IMR-90 (cell line): ENCODE measurements at regions not wholly inside any gene's neighbourhood (a gene's known extent, or its start where the extent isn't known, plus 50 kb on each side); places are given as distances from the start of the nearest gene placed in this dataset.

Experiments used
- ATAC-seq: fragments of 200-7000 bp; cut with Tn5 transposase; 2 replicates; pipeline ENCODE4 v1.9.1; 2020; ENCODE audit warnings: low read depth, mild to moderate bottlenecking, moderate library complexity
- BruUV-seq: library from RNA; stranded (reverse); fragments of 400-500 nt; replicated peaks from 2 replicates; lab custom pipeline; 2021; lab: Mats Ljungman, UMichigan
- CTCF ChIA-PET: fragments of 300-600 bp; formaldehyde crosslinking; extraction: SDS; loops from one replicate; lab custom pipeline; 2021; ENCODE audit warnings: antibody characterized with exemption; lab: Yijun Ruan, JAX
- POLR2A ChIA-PET: fragments of 300-600 bp; sonication (Branson Sonifier 250); formaldehyde crosslinking; loops from one replicate; lab custom pipeline; 2022; ENCODE audit warnings: antibody characterized with exemption; ENCODE audit not compliant: unreplicated experiment; lab: Charles Lee
- DNase-seq: peaks from one replicate; pipeline ENCODE4 v3.0.0; 2013
- H2AFZ ChIP-seq: replicated peaks from 2 replicates; pipeline ENCODE3; 2013; ENCODE audit warnings: low read length, mild to moderate bottlenecking; ENCODE audit not compliant: poor library complexity
- H2AK5ac ChIP-seq: 2 replicates; pipeline ENCODE4 v1.6.1; 2013; ENCODE audit warnings: low read depth, low read length, inconsistent platforms
- H2AK9ac ChIP-seq: replicated peaks from 2 replicates; pipeline ENCODE3; 2013; ENCODE audit warnings: mild to moderate bottlenecking, low read depth, low read length, moderate library complexity; ENCODE audit not compliant: poor library complexity
- H2BK120ac ChIP-seq: 2 replicates; pipeline ENCODE4 v1.6.1; 2013; ENCODE audit warnings: low read depth, low read length, inconsistent platforms
- H2BK15ac ChIP-seq: 3 replicates; pipeline ENCODE4 v1.6.1; 2013; ENCODE audit warnings: low read depth, low read length, inconsistent platforms
- H2BK20ac ChIP-seq: 2 replicates; pipeline ENCODE4 v1.6.1; 2013; ENCODE audit warnings: low read depth, mild to moderate bottlenecking, inconsistent platforms, low read length, moderate library complexity
- H2BK5ac ChIP-seq: 2 replicates; pipeline ENCODE4 v1.6.1; 2013; ENCODE audit warnings: mild to moderate bottlenecking, low read depth, low read length, inconsistent platforms; ENCODE audit not compliant: poor library complexity, severe bottlenecking
- H3K14ac ChIP-seq: replicated peaks from 2 replicates; pipeline ENCODE4 v1.6.1; 2013; ENCODE audit warnings: low read depth, low read length, inconsistent platforms
- H3K18ac ChIP-seq: 2 replicates; pipeline ENCODE4 v1.6.1; 2013; ENCODE audit warnings: low read depth, low read length, control low read depth
- H3K23ac ChIP-seq: 2 replicates; pipeline ENCODE4 v1.6.1; 2013; ENCODE audit warnings: low read depth, low read length, inconsistent platforms
- H3K27ac ChIP-seq: 2 replicates; pipeline ENCODE4 v1.5.1; 2013; ENCODE audit warnings: mild to moderate bottlenecking, control low read depth, low read length; ENCODE audit not compliant: insufficient read depth
- H3K27me3 ChIP-seq: 2 replicates; pipeline ENCODE4 v1.6.1; 2013; ENCODE audit warnings: low read length; ENCODE audit not compliant: control insufficient read depth, insufficient read depth
- H3K36me3 ChIP-seq: 2 replicates; pipeline ENCODE4 v1.6.1; 2013; ENCODE audit warnings: low read length, mixed read lengths; ENCODE audit not compliant: control insufficient read depth, insufficient read depth
- H3K4ac ChIP-seq: 2 replicates; pipeline ENCODE4 v1.6.1; 2013; ENCODE audit warnings: low read depth, low read length, inconsistent platforms
- H3K4me1 ChIP-seq: 2 replicates; pipeline ENCODE4 v1.6.1; 2013; ENCODE audit warnings: low read length, mixed read lengths; ENCODE audit not compliant: control insufficient read depth, insufficient read depth
- H3K4me2 ChIP-seq: 2 replicates; pipeline ENCODE4 v1.6.1; 2013; ENCODE audit warnings: low read depth, mild to moderate bottlenecking, control low read depth, low read length, moderate library complexity
- H3K4me3 ChIP-seq: 2 replicates; pipeline ENCODE4 v1.5.1; 2013; ENCODE audit warnings: low read depth, mild to moderate bottlenecking, control low read depth, low read length, moderate library complexity; ENCODE audit not compliant: insufficient read depth
- H3K56ac ChIP-seq: 2 replicates; pipeline ENCODE4 v1.6.1; 2013; ENCODE audit warnings: low read length, inconsistent platforms; ENCODE audit not compliant: insufficient read depth; ENCODE audit errors: extremely low read depth
- H3K79me1 ChIP-seq, 2 experiments: 2 replicates each; pipeline ENCODE4 v1.6.1; 2013; ENCODE audit warnings: low read length in 2 of 2, inconsistent platforms in 1 of 2, low read depth in 1 of 2
- H3K9ac ChIP-seq: 2 replicates; pipeline ENCODE4 v1.6.1; 2013; ENCODE audit warnings: low read depth, low read length, control low read depth
- H3K9me1 ChIP-seq: 2 replicates; pipeline ENCODE4 v1.6.1; 2013; ENCODE audit warnings: low read length, inconsistent platforms; ENCODE audit not compliant: insufficient read depth
- H3K9me3 ChIP-seq: 2 replicates; pipeline ENCODE4 v1.6.1; 2013; ENCODE audit warnings: low read length; ENCODE audit not compliant: control insufficient read depth, insufficient read depth
- H4K20me1 ChIP-seq: 2 replicates; pipeline ENCODE4 v1.6.1; 2013; ENCODE audit warnings: low read length, inconsistent platforms; ENCODE audit not compliant: insufficient read depth
- H4K5ac ChIP-seq: 2 replicates; pipeline ENCODE4 v1.6.1; 2013; ENCODE audit warnings: mild to moderate bottlenecking, low read depth, low read length, control low read depth
- H4K8ac ChIP-seq, 2 experiments: 2 replicates each; pipeline ENCODE4 v1.6.1; 2013; ENCODE audit warnings: low read depth in 2 of 2, low read length in 2 of 2, control low read depth in 1 of 2, inconsistent platforms in 1 of 2
- H4K91ac ChIP-seq: 2 replicates; pipeline ENCODE4 v1.6.1; 2013; ENCODE audit warnings: low read depth, low read length, inconsistent platforms; ENCODE audit not compliant: insufficient read depth
- CEBPB ChIP-seq: IDR thresholded peaks from 2 replicates; pipeline ENCODE4 v1.6.1; 2012; ENCODE audit warnings: low read depth, low read length, improper control_type of control experiment
- MAZ ChIP-seq: IDR thresholded peaks from 2 replicates; pipeline ENCODE4 v1.6.1; 2012; ENCODE audit warnings: low read depth, mild to moderate bottlenecking, low read length, improper control_type of control experiment, moderate library complexity, borderline replicate concordance
- NFE2L2 ChIP-seq: fragments of 150-350 bp; IDR thresholded peaks from 2 replicates; pipeline ENCODE4 v1.6.1; 2016; ENCODE audit warnings: low read depth, mild to moderate bottlenecking, low read length
- POLR2A ChIP-seq: IDR thresholded peaks from 2 replicates; pipeline ENCODE4 v1.6.1; 2012; ENCODE audit warnings: mild to moderate bottlenecking, low read depth, low read length
- RAD21 ChIP-seq: IDR thresholded peaks from 2 replicates; pipeline ENCODE4 v1.6.1; 2012; ENCODE audit warnings: low read length, improper control_type of control experiment
- RFX5 ChIP-seq: IDR thresholded peaks from 2 replicates; pipeline ENCODE4 v1.8.0; 2012; ENCODE audit warnings: low read depth, mild to moderate bottlenecking, low read length, moderate library complexity
- WGBS, 2 experiments: methylation state at CpG; one replicate each; pipeline versions ENCODE4 v1.1.5 to v1.1.7; 2013; ENCODE audit warnings: missing lambda C conversion rate in 2 of 2; ENCODE audit not compliant: insufficient read length in 1 of 2; ENCODE audit errors: extremely low coverage in 2 of 2; 5-methylcytosine and 5-hydroxymethylcytosine counted together
- dilution Hi-C: fragments of 300-500 bp; cut with HindIII; formaldehyde crosslinking; loops from one replicate; pipeline ENCODE4 v1.14.3; 2018; ENCODE audit warnings: low sequenced_read_pairs; ENCODE audit not compliant: unreplicated experiment
- in situ Hi-C: fragments of 300-500 bp; cut with MboI; formaldehyde crosslinking; loops from 3 replicates; pipeline ENCODE4 v1.14.3; 2019; ENCODE audit warnings: low sequenced_read_pairs, inconsistent platforms, mixed read lengths
- intact Hi-C: fragments of 100-400 bp; cut with micrococcal nuclease; formaldehyde crosslinking; loops from 2 replicates; pipeline ENCODE4 v1.10.0; 2022

DNA sequence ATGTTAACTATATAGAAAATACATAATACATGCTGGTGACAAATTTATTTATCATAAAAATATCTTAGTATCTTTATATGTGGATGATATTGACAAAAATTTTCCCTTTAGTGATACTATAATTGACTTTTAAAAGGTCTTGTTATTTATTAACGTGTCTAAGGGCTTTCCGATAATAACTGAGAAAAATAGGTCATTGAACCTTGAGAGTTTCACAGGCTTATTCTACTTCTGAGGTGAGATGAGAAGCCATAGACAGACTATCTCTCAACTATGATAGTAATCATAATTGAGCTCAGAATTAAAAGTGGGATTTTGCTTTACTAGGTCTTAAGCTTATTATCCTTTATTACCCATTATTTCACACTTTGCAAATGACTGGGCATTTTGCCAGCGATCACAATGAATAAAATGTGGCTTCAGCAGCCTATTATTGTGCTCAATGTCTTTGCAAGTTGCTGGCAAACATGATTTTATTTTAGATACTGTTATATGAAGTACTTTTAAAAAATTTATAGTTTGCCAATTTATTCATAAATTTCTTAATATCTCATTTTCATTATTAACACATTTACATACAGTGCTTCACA, 574.5 kb downstream of the ZWINT start:
- DNase-seq: no peak
- Histone ChIP-seq H3K18ac (no peak overlapping the region), H2AFZ (no peak overlapping the region), H3K9me3 (no peaks in the 10 kb centered on the region), H3K56ac (no peak overlapping the region), H2AK9ac (no peak overlapping the region), H3K4ac (no peak overlapping the region), H3K4me1 (no peaks in the 10 kb centered on the region), H3K23ac (no peak overlapping the region), H4K91ac (no peak overlapping the region), H3K9me1 (no peaks in the 10 kb centered on the region), H2BK120ac (no peak overlapping the region), H4K20me1 (no peaks in the 10 kb centered on the region), H3K4me2 (no peak overlapping the region), H3K14ac (no peak overlapping the region), H2BK5ac (no peak overlapping the region), H3K79me1 (no peaks in the 10 kb centered on the region), H3K4me3 (no peak overlapping the region), H4K5ac (no peak overlapping the region), H2BK15ac (no peak overlapping the region), H3K36me3 (no peaks in the 10 kb centered on the region), H4K8ac (no peak overlapping the region), H2AK5ac (no peak overlapping the region), H3K27me3 (no peaks in the 10 kb centered on the region), H3K27ac (no peak overlapping the region), H3K9ac (no peak overlapping the region), H2BK20ac (no peak overlapping the region)
- ChIA-PET POLR2A (no interaction called here), CTCF (no interaction called here)
- ATAC-seq: no peak
- TF ChIP-seq NFE2L2: no peak
- no peak for TF ChIP-seq RAD21
- no peak for TF ChIP-seq CEBPB
- no peak for TF ChIP-seq RFX5
- no peak for TF ChIP-seq POLR2A
- TF ChIP-seq MAZ: no peak
- intact Hi-C loops (no loop called here), in situ Hi-C loops (no loop called here), dilution Hi-C loops (no loop called here)
- WGBS, 2 experiments: no CpG with 5 or more reads among the region's 3 CpGs
- BruUV-seq: no TSS peak
